ENCODE measurements at regions not wholly inside any gene's neighbourhood (a gene's known extent, or its start where the extent isn't known, plus 50 kb on each side); places are given as distances from the start of the nearest gene placed in this dataset.

DNA sequence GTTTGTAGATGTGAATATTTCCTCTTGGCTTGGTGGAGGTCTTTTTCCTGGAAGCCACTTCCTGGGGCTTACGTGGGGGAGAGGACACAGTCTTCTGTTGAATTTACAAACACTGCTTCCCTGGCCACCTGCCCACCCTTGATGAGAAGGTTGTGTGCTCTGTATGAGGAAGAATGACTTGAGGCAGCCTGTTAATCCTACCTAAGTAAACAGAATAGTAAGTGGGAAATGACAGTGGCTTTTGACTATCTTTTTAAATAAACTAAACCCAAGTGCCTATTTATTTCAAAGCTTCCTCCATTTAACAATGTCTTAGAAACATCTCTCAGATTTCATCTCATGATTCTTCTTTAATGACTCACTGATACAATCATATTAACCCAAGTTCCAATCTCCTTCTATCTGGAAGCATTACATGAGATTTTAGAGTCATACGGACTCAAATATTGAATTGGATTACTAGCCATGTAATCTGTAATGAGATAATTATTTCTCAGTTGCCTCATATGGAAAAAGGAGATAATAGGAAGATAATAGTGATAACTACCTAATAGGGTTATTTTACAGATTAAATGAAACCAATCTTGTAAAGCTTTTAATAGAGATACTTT lies 96.6 kb upstream of the SMIM36 start (continued):
- TF ChIP-seq ZFP3 (CRISPR knock-in tag; IDR thresholded peaks at IDR 0.05), result peak; percentile 64
- TF ChIP-seq CSDC2 (CRISPR knock-in tag; IDR thresholded peaks at IDR 0.05), result no peak
- TF ChIP-seq, protein P1, sequence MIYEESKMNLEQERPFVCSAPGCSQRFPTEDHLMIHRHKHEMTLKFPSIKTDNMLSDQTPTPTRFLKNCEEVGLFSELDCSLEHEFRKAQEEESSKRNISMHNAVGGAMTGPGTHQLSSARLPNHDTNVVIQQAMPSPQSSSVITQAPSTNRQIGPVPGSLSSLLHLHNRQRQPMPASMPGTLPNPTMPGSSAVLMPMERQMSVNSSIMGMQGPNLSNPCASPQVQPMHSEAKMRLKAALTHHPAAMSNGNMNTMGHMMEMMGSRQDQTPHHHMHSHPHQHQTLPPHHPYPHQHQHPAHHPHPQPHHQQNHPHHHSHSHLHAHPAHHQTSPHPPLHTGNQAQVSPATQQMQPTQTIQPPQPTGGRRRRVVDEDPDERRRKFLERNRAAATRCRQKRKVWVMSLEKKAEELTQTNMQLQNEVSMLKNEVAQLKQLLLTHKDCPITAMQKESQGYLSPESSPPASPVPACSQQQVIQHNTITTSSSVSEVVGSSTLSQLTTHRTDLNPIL (CRISPR knock-in tag; IDR thresholded peaks at IDR 0.05; ENCODE audit: low read depth), result 0 out of 2 replicates have a peak, but pooled peaks have one; percentile 35

DNA sequence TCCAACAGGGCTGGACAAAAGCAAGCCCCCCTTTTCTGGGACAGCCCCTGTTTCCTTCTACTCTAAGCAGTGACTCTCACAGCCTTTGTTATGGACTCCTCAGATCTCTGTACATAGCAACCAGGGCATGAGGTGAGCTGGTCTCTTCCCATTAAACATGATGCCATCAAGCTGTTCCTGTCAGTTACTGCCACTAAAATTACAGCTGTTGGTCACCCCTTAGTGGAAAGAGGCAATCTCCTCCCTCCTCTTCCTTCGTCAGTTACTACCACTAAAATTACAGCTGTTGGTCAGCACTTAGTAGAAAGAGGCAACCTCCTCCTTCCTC lies 95.2 kb upstream of the SMIM36 start:
- TF ChIP-seq, protein P2, sequence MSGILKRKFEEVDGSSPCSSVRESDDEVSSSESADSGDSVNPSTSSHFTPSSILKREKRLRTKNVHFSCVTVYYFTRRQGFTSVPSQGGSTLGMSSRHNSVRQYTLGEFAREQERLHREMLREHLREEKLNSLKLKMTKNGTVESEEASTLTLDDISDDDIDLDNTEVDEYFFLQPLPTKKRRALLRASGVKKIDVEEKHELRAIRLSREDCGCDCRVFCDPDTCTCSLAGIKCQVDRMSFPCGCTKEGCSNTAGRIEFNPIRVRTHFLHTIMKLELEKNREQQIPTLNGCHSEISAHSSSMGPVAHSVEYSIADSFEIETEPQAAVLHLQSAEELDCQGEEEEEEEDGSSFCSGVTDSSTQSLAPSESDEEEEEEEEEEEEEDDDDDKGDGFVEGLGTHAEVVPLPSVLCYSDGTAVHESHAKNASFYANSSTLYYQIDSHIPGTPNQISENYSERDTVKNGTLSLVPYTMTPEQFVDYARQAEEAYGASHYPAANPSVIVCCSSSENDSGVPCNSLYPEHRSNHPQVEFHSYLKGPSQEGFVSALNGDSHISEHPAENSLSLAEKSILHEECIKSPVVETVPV (CRISPR knock-in tag; IDR thresholded peaks at IDR 0.05), result no peak
- TF ChIP-seq TOX (CRISPR knock-in tag; IDR thresholded peaks at IDR 0.05; ENCODE audit: borderline replicate concordance) (no peak), ISL1 (CRISPR knock-in tag; IDR thresholded peaks at IDR 0.05) (no peak), TCF4 (CRISPR knock-in tag; IDR thresholded peaks at IDR 0.05; ENCODE audit: borderline replicate concordance) (no peak), BACH2 (CRISPR knock-in tag; IDR thresholded peaks at IDR 0.05; ENCODE audit: borderline replicate concordance) (no peak), RARB (CRISPR knock-in tag; IDR thresholded peaks at IDR 0.05) (no peak), ARNTL (CRISPR knock-in tag; IDR thresholded peaks at IDR 0.05; ENCODE audit: borderline replicate concordance, low read depth) (no peak), ZFP30 (CRISPR knock-in tag; IDR thresholded peaks at IDR 0.05) (no peak), ZFP3 (CRISPR knock-in tag; IDR thresholded peaks at IDR 0.05) (no peak), SNAI2 (CRISPR knock-in tag; IDR thresholded peaks at IDR 0.05) (no peak), ZNF70 (CRISPR knock-in tag; IDR thresholded peaks at IDR 0.05) (no peak), ZNF8 (CRISPR knock-in tag; IDR thresholded peaks at IDR 0.05) (no peak)
- TF ChIP-seq, protein P1 (CRISPR knock-in tag; IDR thresholded peaks at IDR 0.05; ENCODE audit: low read depth), result no peak
- TF ChIP-seq, protein P3, sequence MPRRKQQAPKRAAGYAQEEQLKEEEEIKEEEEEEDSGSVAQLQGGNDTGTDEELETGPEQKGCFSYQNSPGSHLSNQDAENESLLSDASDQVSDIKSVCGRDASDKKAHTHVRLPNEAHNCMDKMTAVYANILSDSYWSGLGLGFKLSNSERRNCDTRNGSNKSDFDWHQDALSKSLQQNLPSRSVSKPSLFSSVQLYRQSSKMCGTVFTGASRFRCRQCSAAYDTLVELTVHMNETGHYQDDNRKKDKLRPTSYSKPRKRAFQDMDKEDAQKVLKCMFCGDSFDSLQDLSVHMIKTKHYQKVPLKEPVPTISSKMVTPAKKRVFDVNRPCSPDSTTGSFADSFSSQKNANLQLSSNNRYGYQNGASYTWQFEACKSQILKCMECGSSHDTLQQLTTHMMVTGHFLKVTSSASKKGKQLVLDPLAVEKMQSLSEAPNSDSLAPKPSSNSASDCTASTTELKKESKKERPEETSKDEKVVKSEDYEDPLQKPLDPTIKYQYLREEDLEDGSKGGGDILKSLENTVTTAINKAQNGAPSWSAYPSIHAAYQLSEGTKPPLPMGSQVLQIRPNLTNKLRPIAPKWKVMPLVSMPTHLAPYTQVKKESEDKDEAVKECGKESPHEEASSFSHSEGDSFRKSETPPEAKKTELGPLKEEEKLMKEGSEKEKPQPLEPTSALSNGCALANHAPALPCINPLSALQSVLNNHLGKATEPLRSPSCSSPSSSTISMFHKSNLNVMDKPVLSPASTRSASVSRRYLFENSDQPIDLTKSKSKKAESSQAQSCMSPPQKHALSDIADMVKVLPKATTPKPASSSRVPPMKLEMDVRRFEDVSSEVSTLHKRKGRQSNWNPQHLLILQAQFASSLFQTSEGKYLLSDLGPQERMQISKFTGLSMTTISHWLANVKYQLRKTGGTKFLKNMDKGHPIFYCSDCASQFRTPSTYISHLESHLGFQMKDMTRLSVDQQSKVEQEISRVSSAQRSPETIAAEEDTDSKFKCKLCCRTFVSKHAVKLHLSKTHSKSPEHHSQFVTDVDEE (CRISPR knock-in tag; IDR thresholded peaks at IDR 0.05), result no peak
- no peak for ATAC-seq

DNA sequence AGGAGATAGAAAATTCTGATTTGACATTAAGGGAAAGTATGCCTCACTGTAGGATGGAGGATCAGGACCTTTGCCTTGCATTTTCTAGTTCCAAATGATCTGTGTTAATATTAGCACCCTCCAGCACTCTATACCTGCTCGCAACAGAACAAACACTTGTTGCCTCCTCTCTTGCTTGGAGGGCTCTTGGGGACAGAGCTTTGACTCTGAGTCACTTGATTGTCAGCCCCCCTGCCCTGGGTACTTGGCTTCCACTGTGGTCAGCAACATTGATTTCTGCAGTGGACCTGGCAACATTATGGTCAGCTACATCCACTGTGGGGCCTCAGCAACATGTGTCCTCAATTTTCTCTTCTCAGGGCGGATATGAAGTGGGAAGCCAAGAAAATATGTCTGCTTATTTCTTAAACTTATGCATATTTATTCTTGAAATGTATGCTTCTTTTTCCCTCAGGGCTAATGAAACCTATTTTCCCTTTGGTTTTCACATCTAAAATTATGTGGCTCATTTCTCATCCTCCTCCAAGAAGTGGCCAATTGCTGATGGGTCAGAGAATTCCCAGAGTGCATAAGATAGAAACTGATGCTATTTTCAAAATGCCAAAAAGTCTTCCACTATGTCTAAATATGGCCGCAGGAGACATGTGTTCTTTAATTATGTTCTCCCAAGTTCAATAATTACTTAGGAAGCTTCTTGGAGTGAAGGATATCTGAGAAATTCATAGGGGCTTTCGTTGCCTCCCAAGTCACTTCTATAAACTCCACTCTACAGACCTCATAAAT lies 94.6 kb upstream of the SMIM36 start:
- TF ChIP-seq, protein P1 (CRISPR knock-in tag; IDR thresholded peaks at IDR 0.05; ENCODE audit: low read depth), result no peak
- TF ChIP-seq OSR1 (CRISPR knock-in tag; IDR thresholded peaks at IDR 0.05) (no peak), ZFP30 (CRISPR knock-in tag; IDR thresholded peaks at IDR 0.05) (no peak), TOX (CRISPR knock-in tag; IDR thresholded peaks at IDR 0.05; ENCODE audit: borderline replicate concordance) (no peak)

DNA sequence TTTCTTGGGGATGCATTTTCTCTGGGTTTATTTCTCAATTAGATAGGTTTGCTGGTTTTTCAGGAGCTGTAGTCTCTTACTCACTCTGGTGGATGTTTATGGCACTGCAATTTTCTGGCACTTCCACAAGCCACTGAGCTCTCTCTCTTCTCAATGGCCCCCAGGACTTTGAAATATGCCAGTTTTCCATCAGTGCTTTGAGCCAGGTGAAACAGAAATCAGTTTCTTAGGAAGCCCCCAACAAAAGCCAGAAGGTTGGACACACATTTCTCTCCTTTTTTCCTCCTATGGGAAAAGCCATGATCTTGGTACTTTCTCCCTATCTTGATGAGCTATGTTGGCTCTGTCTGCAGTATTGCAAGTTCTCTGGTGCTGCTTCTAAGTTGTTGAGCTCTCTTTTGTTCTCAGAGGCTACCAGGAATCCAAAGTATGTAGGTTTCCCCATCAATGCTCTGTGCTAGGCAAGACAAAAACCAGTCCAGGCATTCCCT lies 90.7 kb upstream of the SMIM36 start:
- TF ChIP-seq CSDC2 (CRISPR knock-in tag; IDR thresholded peaks at IDR 0.05), result 0 out of 2 replicates have a peak, but pooled peaks have one; percentile 25
- no peak for TF ChIP-seq ISL1 (CRISPR knock-in tag; IDR thresholded peaks at IDR 0.05)
- peak; percentile 90 for ATAC-seq

More for the DNA sequence above, 94.6 kb upstream of the SMIM36 start:
- no peak for ATAC-seq

All from SK-N-SH treated with all-trans-retinoic acid at 6 μM for 48 hours (cell line).